ENCODE measurements at regions not wholly inside any gene's neighbourhood (a gene's known extent, or its start where the extent isn't known, plus 50 kb on each side); places are given as distances from the start of the nearest gene placed in this dataset.

GRCh38 chr3:159757341-159758060 is 231.1 kb upstream of the IL12A start:
- H3K4me3 Mint-ChIP-seq = no peak overlapping the region
- peaks cover 6% of the 10 kb centered on the region for H3K9me3 Mint-ChIP-seq
- no peaks in the 10 kb centered on the region for H3K4me1 Mint-ChIP-seq (ENCODE audit: low read depth)
- peaks cover 17% of the 10 kb centered on the region for H3K27me3 Mint-ChIP-seq (ENCODE audit: low read depth)
- no peak overlapping the region for H3K27ac Mint-ChIP-seq
- H3K36me3 Mint-ChIP-seq (ENCODE audit: low read depth) = no peaks in the 10 kb centered on the region

DNA sequence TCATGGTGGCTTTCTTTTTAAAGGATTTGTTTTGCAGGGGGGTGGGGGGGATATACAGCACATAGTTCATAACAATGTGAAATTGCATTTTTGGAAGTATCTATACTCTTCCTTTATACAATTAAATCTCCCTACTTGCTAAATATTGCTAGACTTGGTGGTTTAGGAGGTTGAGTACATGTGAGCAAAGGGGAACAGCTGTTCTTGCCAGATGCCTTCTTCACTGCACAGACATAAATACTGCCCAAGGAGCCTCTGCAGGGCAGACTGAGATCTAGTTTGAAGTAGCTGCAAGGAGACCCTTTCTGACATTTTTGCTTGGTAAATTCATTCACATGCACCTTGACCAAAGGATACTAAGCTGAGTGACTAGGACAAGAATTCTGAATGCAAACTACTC is 228.6 kb upstream of the IL12A start:
- Mint-ChIP-seq H3K4me1 (ENCODE audit: low read depth) (peaks cover 6% of the 10 kb centered on the region), H3K27me3 (ENCODE audit: low read depth) (peaks cover 34% of the 10 kb centered on the region), H3K9me3 (peaks cover 6% of the 10 kb centered on the region), H3K27ac (no peak overlapping the region), H3K4me3 (no peak overlapping the region), H3K36me3 (ENCODE audit: low read depth) (no peaks in the 10 kb centered on the region)

GRCh38 chr3:159761369-159761768 is 227.3 kb upstream of the IL12A start:
- H3K27me3 Mint-ChIP-seq (ENCODE audit: low read depth) = peaks cover 48% of the 10 kb centered on the region
- peaks cover 6% of the 10 kb centered on the region for H3K9me3 Mint-ChIP-seq
- no peaks in the 10 kb centered on the region for H3K36me3 Mint-ChIP-seq (ENCODE audit: low read depth)
- no peak overlapping the region for H3K27ac Mint-ChIP-seq
- H3K4me3 Mint-ChIP-seq = no peak overlapping the region
- peaks cover 12% of the 10 kb centered on the region for H3K4me1 Mint-ChIP-seq (ENCODE audit: low read depth)

DNA sequence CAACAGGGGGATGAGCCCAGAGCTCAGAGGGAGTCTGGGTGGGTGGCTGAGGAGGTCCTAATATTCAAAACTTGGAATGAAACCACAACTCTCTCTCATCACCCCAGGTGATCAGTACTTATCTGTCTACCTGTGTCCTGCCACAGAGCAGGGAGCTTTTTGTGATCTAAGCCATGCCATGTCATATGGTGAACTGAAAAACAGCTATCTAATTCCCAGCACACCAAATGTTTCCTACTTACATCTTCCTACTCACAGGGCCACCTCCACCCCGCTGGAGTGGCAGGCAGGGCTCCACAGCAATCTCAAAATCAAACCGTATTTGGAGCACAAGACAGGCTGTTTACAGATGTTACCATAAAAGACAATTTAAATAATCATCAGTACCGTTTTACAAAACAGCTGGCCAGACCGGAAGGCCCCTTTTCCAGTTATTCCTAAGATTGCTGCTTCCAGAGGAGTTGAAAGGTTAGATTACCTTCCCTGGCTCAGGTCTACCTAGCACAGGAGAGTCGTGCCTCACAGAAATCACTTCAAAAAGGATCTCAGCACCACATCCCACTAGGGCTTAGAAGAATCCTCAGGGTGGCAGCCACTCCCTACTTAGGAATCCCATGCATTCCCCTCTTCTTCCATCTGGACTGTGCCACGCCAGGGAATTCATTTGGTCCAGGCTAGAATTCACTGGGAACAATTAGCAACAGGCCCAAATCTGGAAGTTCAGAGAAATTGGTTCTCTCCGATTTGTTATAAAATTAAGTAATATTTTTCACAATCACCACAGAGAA is 226.6 kb upstream of the IL12A start:
- Mint-ChIP-seq H3K36me3 (ENCODE audit: low read depth) (no peaks in the 10 kb centered on the region), H3K27me3 (ENCODE audit: low read depth) (peaks cover 54% of the 10 kb centered on the region), H3K4me1 (ENCODE audit: low read depth) (peaks cover 12% of the 10 kb centered on the region), H3K4me3 (peak overlapping the region; percentile 36), H3K27ac (no peak overlapping the region), H3K9me3 (no peaks in the 10 kb centered on the region)

DNA sequence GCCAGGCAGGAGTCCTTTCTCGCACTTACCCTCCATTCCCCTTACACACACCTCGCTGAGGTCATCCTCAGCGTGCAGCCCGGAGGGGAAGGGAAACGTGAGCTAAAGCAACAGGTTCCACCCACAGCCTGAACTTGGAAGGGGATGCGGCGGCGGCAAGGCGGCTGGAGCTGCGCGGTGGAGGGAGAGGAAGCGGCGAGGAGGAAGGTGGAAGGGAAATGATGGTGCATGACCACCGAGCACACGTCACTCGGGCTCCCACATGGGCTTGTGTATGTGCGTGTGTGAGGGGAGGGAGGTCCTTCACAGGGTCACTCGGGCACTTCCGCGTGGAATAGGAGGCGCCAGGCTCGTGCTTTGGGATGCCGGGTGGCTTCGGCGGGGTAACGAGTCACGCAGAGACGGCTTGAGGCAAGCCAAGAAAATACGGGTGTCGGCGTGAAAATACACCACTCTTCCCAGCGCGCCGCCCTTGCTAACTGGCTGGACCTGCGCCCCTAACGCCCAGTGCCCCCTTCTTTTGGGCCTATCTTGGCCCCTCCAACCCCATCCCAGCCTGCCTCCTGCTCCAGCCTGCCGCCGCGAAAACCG is 225.5 kb upstream of the IL12A start:
- peaks cover 12% of the 10 kb centered on the region for H3K4me1 Mint-ChIP-seq (ENCODE audit: low read depth)
- peak overlapping the region; percentile 87 for H3K4me3 Mint-ChIP-seq
- H3K36me3 Mint-ChIP-seq (ENCODE audit: low read depth) = no peaks in the 10 kb centered on the region
- peaks cover 64% of the 10 kb centered on the region for H3K27me3 Mint-ChIP-seq (ENCODE audit: low read depth)
- peak overlapping the region; percentile 59 for H3K27ac Mint-ChIP-seq
- no peaks in the 10 kb centered on the region for H3K9me3 Mint-ChIP-seq

- Mint-ChIP-seq H3K27ac (no peak overlapping the region), H3K27me3 (ENCODE audit: low read depth) (peaks cover 66% of the 10 kb centered on the region), H3K4me1 (ENCODE audit: low read depth) (peaks cover 12% of the 10 kb centered on the region), H3K4me3 (peak overlapping the region; percentile 87), H3K36me3 (ENCODE audit: low read depth) (no peaks in the 10 kb centered on the region), H3K9me3 (no peaks in the 10 kb centered on the region)
Measured at GRCh38 chr3:159763602-159764489, 224.8 kb upstream of the IL12A start.

- Mint-ChIP-seq H3K4me3 (peak overlapping the region; percentile 78), H3K36me3 (ENCODE audit: low read depth) (no peaks in the 10 kb centered on the region), H3K27me3 (ENCODE audit: low read depth) (peaks cover 66% of the 10 kb centered on the region), H3K27ac (no peak overlapping the region), H3K4me1 (ENCODE audit: low read depth) (peaks cover 12% of the 10 kb centered on the region), H3K9me3 (no peaks in the 10 kb centered on the region)
Measured at GRCh38 chr3:159764490-159765029, 224.1 kb upstream of the IL12A start.

DNA sequence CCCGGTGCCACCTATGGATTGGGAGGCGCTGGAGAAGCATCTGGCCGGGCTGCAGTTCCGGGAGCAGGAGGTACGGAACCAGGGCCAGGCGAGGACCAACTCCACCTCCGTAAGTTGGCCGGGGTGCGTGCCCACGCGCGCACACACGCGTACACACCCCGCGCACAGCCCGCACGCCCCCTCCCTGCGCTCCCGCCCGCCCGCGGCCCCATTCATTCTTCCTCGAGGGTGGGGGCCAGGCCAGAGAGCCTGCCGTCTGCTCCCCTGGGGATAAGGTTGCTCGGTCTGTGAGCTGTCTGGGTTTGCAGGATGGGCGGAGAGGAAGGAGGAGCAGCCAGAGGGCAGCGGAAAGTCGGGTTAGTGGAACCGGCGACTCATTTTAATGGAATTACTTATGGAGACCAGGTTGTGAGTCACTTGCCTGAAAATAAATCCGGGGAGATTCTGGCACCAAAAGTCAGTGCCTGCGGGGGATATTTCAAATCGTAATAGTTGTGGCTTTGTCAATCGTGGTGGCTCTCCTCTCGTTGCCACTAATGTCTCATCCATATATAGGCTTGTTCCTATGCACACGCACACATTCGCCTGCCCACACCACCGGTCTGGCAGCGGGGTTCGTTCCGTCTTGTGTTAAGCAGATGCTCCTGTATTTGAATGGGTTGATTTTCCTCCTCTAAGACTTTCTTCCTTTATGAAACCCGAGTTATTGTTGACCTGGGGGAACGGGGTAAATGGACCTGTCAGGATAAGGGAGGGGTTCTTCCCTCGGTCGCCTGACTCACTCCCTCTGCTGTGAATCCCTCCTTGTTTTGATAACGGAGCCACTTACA is 223.4 kb upstream of the IL12A start:
- Mint-ChIP-seq H3K36me3 (ENCODE audit: low read depth) (no peaks in the 10 kb centered on the region), H3K27me3 (ENCODE audit: low read depth) (peaks cover 66% of the 10 kb centered on the region), H3K4me1 (ENCODE audit: low read depth) (peaks cover 12% of the 10 kb centered on the region), H3K9me3 (no peaks in the 10 kb centered on the region), H3K4me3 (peak overlapping the region; percentile 65), H3K27ac (no peak overlapping the region)

DNA sequence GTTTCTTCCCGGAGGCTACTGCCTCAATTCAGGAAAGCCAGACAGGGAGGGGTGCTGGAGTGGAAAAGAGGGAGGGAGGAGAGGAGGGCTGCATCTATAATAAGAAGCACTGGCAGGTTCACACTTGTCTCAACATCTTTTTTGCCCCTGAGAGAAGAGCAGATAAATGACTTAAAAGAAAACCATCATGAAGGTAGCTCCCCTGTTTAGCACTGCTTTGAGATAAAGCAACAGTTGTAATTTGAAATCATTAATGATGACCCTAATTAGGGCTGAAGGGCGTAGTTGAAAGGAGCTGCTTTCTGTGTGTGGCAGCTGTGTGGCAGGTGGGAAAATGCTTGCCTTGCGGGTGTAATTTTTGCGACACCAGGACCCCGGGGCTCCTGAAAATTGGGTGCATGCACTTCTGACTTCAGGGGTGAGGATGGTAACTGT is 222.8 kb upstream of the IL12A start:
- peak overlapping the region; percentile 65 for H3K4me3 Mint-ChIP-seq
- H3K4me1 Mint-ChIP-seq (ENCODE audit: low read depth) = peaks cover 12% of the 10 kb centered on the region
- H3K9me3 Mint-ChIP-seq = no peaks in the 10 kb centered on the region
- no peak overlapping the region for H3K27ac Mint-ChIP-seq
- H3K36me3 Mint-ChIP-seq (ENCODE audit: low read depth) = no peaks in the 10 kb centered on the region
- peaks cover 63% of the 10 kb centered on the region for H3K27me3 Mint-ChIP-seq (ENCODE audit: low read depth)

- H3K9me3 Mint-ChIP-seq = no peaks in the 10 kb centered on the region
- no peaks in the 10 kb centered on the region for H3K36me3 Mint-ChIP-seq (ENCODE audit: low read depth)
- H3K27ac Mint-ChIP-seq = no peak overlapping the region
- H3K4me1 Mint-ChIP-seq (ENCODE audit: low read depth) = peaks cover 12% of the 10 kb centered on the region
- peaks cover 55% of the 10 kb centered on the region for H3K27me3 Mint-ChIP-seq (ENCODE audit: low read depth)
- no peak overlapping the region for H3K4me3 Mint-ChIP-seq
Measured at GRCh38 chr3:159766563-159767185, 222.0 kb upstream of the IL12A start.

GRCh38 chr3:159770998-159771397 is 217.6 kb upstream of the IL12A start:
- Mint-ChIP-seq H3K4me1 (ENCODE audit: low read depth) (no peaks in the 10 kb centered on the region), H3K27me3 (ENCODE audit: low read depth) (peaks cover 44% of the 10 kb centered on the region), H3K36me3 (ENCODE audit: low read depth) (no peaks in the 10 kb centered on the region), H3K9me3 (no peaks in the 10 kb centered on the region), H3K4me3 (no peak overlapping the region), H3K27ac (no peak overlapping the region)

DNA sequence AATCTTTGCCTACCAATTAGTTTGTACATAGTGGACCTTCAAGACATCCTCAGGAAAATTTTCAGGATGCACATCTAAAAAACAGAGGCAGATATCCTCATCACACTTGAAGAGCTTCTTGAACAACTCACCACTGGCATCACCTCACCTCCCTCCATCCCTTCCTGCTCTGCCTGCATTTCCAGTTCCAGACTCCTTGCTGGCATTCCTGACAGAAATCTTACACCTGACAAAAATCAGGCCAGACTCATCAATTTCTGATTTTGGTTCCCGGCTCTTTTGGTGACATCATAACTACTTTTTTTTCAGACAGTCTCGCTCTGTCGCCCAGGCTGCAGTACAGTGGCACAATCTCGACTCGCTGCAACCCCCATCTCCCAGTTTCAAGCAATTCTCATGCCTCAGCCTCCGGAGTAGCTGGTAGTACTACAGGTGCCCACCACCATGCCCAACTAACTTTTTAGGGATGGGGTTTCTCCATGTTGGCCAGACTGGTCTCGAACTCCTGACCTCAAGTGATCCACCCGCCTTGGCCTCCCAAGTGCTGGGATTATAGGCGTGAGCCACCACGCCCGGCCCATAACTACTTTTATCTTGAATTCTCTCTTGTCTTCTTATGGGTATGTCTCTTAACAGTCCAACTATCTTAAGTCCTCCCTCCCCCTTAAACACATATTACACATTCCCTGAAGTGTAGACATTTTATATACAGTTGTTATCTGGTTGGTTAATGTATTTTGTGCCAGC is 216.6 kb upstream of the IL12A start:
- H3K36me3 Mint-ChIP-seq (ENCODE audit: low read depth) = no peaks in the 10 kb centered on the region
- no peaks in the 10 kb centered on the region for H3K4me1 Mint-ChIP-seq (ENCODE audit: low read depth)
- no peaks in the 10 kb centered on the region for H3K9me3 Mint-ChIP-seq
- H3K27ac Mint-ChIP-seq = no peak overlapping the region
- H3K27me3 Mint-ChIP-seq (ENCODE audit: low read depth) = peaks cover 43% of the 10 kb centered on the region
- H3K4me3 Mint-ChIP-seq = no peak overlapping the region

Measured in T-helper 1 cell treated with Interleukin-12 subunit alpha and Interleukin-12 subunit beta and Interleukin-4 antibody, amounts not matched to agents 30 μg/mL and 1 μg/mL, for 36 hours (primary cell).